ENCODE measurements at regions not wholly inside any gene's neighbourhood (a gene's known extent, or its start where the extent isn't known, plus 50 kb on each side); places are given as distances from the start of the nearest gene placed in this dataset.
"Not testable (repeated sequence)": the region's sequence is repeated elsewhere in the genome, so short reads cannot be mapped to it uniquely, and the experiment has no call there.

- POLR2A ChIA-PET (ENCODE audit: unreplicated experiment); dilution Hi-C loops (cut with HindIII; ENCODE audit: low sequenced_read_pairs, unreplicated experiment); H3K4me2 ChIP-seq (ENCODE audit: low read depth, low read length); H3K4me1 ChIP-seq (ENCODE audit: control insufficient read depth, insufficient read depth, low read length); in situ Hi-C loops (cut with MboI; ENCODE audit: low sequenced_read_pairs); H2BK120ac ChIP-seq (ENCODE audit: low read depth, low read length); H3K56ac ChIP-seq (ENCODE audit: extremely low read depth, insufficient read depth, low read length); intact Hi-C loops (cut with micrococcal nuclease); H3K27ac ChIP-seq (ENCODE audit: insufficient read depth, low read length); H3K9ac ChIP-seq (ENCODE audit: low read depth, low read length); DNase-seq; H3K23ac ChIP-seq (ENCODE audit: low read depth, low read length); H3K27me3 ChIP-seq (ENCODE audit: control insufficient read depth, insufficient read depth, low read length); H2AK5ac ChIP-seq (ENCODE audit: low read depth, low read length); H3K18ac ChIP-seq (ENCODE audit: low read depth, low read length); H3K4me3 ChIP-seq (ENCODE audit: insufficient read depth, low read depth, low read length); H3K9me3 ChIP-seq (ENCODE audit: control insufficient read depth, insufficient read depth, low read length); H4K20me1 ChIP-seq (ENCODE audit: insufficient read depth, low read length); H3K4ac ChIP-seq (ENCODE audit: low read depth, low read length); H4K91ac ChIP-seq (ENCODE audit: insufficient read depth, low read depth, low read length); H4K8ac ChIP-seq (ENCODE audit: low read depth in 2 of 2, low read length in 2 of 2); CTCF ChIA-PET; H3K14ac ChIP-seq (replicated peaks; ENCODE audit: low read depth, low read length); H3K79me1 ChIP-seq (ENCODE audit: low read depth in 1 of 2, low read length in 2 of 2); H2BK20ac ChIP-seq (ENCODE audit: low read depth, low read length); H3K36me3 ChIP-seq (ENCODE audit: control insufficient read depth, insufficient read depth, low read length); H4K5ac ChIP-seq (ENCODE audit: low read depth, low read length); H2AK9ac ChIP-seq (replicated peaks; ENCODE audit: low read depth, low read length, poor library complexity); H2BK5ac ChIP-seq (ENCODE audit: low read depth, low read length, poor library complexity, severe bottlenecking); ATAC-seq (ENCODE audit: low read depth); H3K9me1 ChIP-seq (ENCODE audit: insufficient read depth, low read length); H2BK15ac ChIP-seq (ENCODE audit: low read depth, low read length); BruUV-seq (replicated peaks); H2AFZ ChIP-seq (replicated peaks; ENCODE audit: low read length, poor library complexity): not testable (repeated sequence)
- WGBS, 2 experiments (ENCODE audit: extremely low coverage in 2 of 2, insufficient read length in 1 of 2) = no CpG with 5 or more reads among the region's 20 CpGs
Observed at GRCh38 chrX:3828378-3829040, 115.1 kb upstream of the PRKX start.

DNA sequence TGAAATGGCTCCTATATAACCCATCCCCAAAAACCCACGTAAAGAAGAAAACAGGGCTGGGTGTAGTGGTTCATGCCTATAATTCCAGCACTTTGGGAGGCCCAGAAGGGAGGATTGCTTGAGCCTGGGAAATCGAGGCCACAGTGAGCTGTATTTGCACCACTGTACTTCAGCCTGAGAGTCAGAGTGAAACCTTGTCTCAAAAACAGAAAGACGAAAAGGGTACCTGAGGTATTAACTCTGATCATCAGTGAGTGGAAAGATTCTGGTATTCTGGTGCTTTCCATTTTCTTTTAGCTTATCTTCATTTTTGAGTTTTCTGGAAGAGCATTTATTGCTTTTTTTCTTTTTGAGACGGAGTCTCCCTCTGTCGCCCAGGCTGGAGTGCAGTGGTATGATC is 110.6 kb upstream of the PRKX start:
- H3K9me3 ChIP-seq (ENCODE audit: control insufficient read depth, insufficient read depth, low read length); H3K27me3 ChIP-seq (ENCODE audit: control insufficient read depth, insufficient read depth, low read length); POLR2A ChIA-PET (ENCODE audit: unreplicated experiment); CTCF ChIA-PET; H3K14ac ChIP-seq (replicated peaks; ENCODE audit: low read depth, low read length); DNase-seq; intact Hi-C loops (cut with micrococcal nuclease); H2AK5ac ChIP-seq (ENCODE audit: low read depth, low read length); H3K4ac ChIP-seq (ENCODE audit: low read depth, low read length); H3K23ac ChIP-seq (ENCODE audit: low read depth, low read length); H3K4me3 ChIP-seq (ENCODE audit: insufficient read depth, low read depth, low read length); H2BK5ac ChIP-seq (ENCODE audit: low read depth, low read length, poor library complexity, severe bottlenecking); H3K9ac ChIP-seq (ENCODE audit: low read depth, low read length); H2AK9ac ChIP-seq (replicated peaks; ENCODE audit: low read depth, low read length, poor library complexity); H2AFZ ChIP-seq (replicated peaks; ENCODE audit: low read length, poor library complexity); H2BK15ac ChIP-seq (ENCODE audit: low read depth, low read length); H3K56ac ChIP-seq (ENCODE audit: extremely low read depth, insufficient read depth, low read length); H3K27ac ChIP-seq (ENCODE audit: insufficient read depth, low read length); H3K4me2 ChIP-seq (ENCODE audit: low read depth, low read length); H2BK120ac ChIP-seq (ENCODE audit: low read depth, low read length); H4K91ac ChIP-seq (ENCODE audit: insufficient read depth, low read depth, low read length); in situ Hi-C loops (cut with MboI; ENCODE audit: low sequenced_read_pairs); H3K18ac ChIP-seq (ENCODE audit: low read depth, low read length); H2BK20ac ChIP-seq (ENCODE audit: low read depth, low read length); H4K5ac ChIP-seq (ENCODE audit: low read depth, low read length); H4K8ac ChIP-seq (ENCODE audit: low read depth in 2 of 2, low read length in 2 of 2); dilution Hi-C loops (cut with HindIII; ENCODE audit: low sequenced_read_pairs, unreplicated experiment); BruUV-seq (replicated peaks); ATAC-seq (ENCODE audit: low read depth): not testable (repeated sequence)
- Histone ChIP-seq H3K36me3 (ENCODE audit: control insufficient read depth, insufficient read depth, low read length) (peaks cover 12% of the 10 kb centered on the region), H3K4me1 (ENCODE audit: control insufficient read depth, insufficient read depth, low read length) (peaks cover 12% of the 10 kb centered on the region), H3K79me1 (ENCODE audit: low read depth in 1 of 2, low read length in 2 of 2) (peaks cover 5 to 20% of the 10 kb centered on the region in 2 experiments; a peak in 2 of 4 replicates), H4K20me1 (ENCODE audit: insufficient read depth, low read length) (peaks cover 22% of the 10 kb centered on the region), H3K9me1 (ENCODE audit: insufficient read depth, low read length) (peaks cover 12% of the 10 kb centered on the region)
- WGBS, 2 experiments (ENCODE audit: extremely low coverage in 2 of 2, insufficient read length in 1 of 2) = no CpG with 5 or more reads among the region's 5 CpGs

Data from IMR-90 (cell line).